Middle frontal gyrus (tissue), 1 donor: ENCODE measurements at regions not wholly inside any gene's neighbourhood (a gene's known extent, or its start where the extent isn't known, plus 50 kb on each side); places are given as distances from the start of the nearest gene placed in this dataset.
A peak's percentile ranks its signal among the peaks of the same experiment; 100 is the strongest.

Experiments used
- DNase-seq: peaks from one replicate; pipeline ENCODE4 v3.0.0-alpha.2; 2015; ENCODE audit warnings: low spot score; ENCODE audit errors: extremely low spot score

DNA sequence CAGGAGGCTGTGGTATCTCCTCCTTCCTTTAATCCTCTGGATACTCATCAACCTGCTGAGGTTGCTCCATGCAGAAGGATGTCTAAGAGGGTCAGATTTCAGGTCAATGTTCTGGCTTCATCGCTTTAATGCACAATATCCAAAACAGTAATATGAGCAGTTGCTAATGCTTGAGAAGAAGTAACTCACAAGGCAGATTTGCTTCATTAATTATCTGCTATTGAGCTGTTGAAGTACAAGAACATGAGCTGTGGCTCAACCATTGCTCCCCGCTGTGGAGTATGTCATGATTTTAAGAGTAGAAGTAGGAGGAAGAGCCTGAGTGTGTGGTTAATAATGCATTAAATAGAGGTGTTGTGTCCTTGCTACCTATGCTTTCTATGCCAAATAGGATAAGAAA is 1412.9 kb upstream of the ALCAM start:
- DNase-seq: no peak

DNA sequence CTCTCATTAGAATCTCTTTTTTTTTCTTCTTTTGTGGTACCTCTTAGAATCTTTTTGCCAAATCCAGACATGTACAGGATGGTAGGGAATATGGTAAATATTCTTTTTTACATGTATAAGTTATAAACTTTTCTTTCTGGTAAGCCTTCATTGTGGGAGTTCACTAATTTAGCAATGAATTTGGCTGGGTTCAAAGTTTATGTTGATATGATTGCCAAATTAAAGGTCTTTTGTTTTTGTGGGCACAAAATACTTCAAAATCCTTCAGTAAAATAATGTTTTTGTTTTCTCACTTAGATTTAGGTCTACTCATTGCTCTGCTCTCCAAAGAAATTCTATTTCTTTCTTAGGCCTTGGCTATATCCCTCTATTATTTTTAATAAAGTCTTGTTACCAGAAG is 1405.9 kb upstream of the ALCAM start:
- DNase-seq: no peak

DNA sequence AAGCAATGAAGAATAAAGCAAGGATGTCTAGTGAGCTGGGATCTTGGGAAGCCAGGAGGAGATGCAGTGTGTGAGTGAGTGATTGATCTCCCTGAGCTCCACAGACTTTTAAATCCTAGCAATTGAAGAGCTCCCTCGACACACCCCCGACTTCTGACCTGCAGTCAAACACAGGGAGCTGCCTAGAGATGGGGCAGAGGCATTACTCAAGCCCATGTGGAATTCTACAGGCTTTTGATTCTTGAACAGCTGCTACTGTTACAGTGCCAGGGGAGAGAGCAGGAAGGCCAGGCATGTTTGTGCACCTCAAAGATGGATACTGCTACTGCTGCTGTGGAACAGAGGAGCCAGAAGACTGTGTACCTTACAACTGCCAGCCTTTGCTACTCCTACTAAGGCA is 1403.1 kb upstream of the ALCAM start:
- no peak for DNase-seq

DNA sequence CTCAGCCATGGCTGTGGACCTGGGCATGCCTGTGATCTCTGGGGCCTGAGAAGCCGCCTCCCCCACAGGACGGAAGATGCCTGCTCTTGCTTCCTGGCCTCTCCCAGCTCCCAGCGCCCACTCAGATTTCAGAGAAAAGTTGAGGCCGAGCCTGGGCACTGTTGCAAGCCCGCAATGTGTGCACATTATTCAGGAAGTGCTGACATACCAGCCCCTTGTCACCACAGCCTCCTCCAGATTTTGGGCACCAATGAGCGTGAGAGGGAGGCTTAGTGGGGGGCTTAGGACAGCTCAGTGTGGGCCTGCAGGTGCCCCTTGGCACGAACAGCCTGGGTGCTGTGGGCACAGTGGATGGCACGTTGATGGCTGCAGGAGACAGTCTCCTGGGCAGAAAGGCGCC is 1400.9 kb upstream of the ALCAM start:
- no peak for DNase-seq

DNA sequence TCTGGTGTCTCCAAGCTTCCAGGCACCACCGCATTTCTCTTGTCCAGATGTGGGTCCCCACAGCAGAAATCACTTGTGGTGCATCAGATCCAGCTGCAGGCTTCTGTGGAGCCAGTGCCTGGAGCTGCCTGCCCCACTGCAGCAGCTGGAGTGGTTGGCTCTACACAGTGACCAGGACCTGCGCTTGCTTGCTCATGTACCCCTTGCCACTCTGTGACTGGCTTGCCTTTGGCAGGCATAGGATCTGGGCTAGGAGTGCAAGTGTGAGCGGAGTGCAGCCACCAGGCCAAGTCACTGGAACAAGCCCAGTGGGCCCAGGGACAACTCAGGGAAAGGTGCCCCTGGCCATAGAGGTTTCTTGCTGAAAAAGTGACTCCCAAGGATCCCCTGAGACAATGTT is 1400.0 kb upstream of the ALCAM start:
- DNase-seq: no peak

DNA sequence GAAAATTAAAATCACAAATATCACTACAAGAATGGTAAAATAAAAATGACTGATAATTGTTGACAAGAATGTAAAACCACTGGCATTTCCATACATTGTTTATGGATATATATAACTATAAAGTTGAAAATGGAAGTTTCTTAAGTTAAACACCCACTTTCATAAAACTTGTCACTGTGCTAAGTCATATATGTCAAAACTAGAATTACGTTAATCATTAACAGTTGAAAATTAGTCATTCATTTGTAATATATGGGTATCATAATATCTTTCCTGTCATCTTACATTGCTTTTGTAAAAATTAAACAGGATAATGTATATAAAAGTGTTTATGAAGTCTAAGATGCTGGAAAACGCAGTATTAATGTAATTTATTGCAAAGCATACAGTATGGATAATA is 1398.6 kb upstream of the ALCAM start:
- DNase-seq: no peak

DNA sequence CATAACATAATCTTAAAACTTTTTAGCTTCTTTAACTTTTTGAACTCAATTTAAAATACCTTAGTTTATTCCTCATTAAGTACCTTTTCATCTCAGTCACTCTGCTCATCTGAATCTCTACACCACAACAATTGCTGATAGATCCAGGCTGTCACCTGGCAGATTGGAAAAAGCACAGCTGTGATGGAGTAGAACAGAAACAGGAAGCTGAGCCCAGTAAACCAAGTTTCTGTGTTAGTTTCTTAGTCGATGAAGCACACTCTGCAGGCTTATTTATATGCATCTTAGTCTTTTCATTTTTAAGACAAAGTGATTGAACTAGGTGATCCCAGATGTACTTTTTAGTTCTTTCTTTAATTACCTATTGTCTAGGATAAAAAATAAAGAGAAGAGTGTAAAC is 1398.0 kb upstream of the ALCAM start:
- DNase-seq: no peak

DNA sequence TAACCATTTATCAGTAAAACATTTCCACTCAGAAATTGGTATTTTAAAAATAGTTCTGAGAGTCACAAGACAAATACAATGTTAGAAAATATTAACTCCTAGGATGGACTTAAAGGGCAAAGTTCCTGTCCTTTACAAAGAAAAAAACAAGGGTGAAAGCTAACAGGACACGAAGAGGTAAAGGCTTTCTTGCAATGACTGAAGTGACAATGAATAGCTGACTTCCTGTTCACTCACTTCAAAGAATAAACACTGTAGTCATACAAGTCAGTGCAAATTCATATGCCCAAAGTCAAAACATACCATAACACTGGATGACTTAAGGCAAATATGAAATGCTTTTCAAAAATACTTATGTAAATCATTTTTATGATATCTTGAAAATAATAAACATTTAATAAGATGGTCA is 1389.8 kb upstream of the ALCAM start:
- no peak for DNase-seq

DNA sequence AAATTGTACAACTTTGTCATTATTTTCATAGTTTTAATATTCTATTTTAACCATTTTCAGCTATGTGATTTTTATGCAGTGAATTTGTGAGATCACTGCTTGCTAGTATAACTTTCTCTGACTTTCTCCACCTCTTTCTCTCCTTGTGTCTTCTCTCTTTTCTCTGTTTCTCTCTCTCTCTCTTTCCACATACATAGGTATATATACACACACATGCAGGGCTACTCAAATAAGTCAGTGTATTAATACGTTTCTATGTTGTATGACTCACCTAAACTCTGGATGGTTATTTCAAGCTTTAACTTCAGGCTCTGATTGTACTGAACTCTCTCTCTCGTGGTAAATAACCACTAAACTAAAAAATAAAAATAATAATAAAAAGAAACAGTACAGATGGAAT is 1389.3 kb upstream of the ALCAM start:
- no peak for DNase-seq

DNA sequence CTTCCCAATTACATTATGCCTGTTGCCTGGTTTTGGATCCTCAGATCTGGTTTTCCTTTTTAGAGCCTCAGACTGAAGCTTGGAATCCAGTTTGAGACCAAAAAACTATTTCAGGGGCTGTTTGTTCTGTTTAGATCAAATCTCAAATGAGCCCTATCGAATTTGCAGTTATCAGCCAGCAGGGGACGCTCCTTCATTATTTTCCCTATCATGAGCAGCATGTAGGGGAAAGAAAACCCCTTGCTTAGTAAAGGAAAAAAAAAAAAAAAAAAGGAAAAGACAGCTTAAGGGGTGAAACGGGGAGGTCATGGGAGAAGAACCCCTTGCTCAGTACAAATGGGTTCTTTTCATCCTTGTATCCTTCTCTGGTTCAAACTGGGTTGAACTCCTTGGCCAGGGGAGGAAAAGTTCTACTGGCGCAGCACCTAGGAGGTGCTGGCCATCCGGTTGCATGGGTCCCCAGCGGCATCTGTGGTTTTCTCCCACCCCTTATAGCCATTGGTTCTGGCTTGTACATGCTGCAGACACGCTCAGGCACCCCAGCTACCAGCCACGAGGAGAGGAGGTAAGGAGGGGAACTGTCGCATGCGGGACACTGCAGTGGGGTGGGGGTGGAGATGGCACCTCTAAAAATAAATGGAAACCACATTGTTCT is 1375.1 kb upstream of the ALCAM start:
- no peak for DNase-seq

DNA sequence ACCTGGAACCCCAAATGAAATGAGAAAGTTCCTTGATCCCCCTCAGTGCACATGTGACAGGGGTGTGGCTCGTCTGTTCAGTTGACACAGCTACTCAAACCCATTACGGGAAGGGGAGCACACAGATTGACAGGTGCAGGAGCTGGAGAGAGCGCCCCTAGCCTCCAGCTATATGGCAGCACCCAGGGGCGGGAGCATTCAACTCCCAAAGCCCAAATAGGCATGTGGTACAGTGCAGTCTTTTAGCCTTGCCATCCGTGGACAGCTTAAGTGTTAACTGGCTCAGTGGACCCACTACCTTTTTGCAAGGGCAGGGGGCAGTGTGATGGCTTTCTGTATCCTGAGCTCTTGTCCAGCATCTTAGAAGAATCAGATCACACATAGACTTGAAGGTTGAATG is 1374.2 kb upstream of the ALCAM start:
- no peak for DNase-seq

DNA sequence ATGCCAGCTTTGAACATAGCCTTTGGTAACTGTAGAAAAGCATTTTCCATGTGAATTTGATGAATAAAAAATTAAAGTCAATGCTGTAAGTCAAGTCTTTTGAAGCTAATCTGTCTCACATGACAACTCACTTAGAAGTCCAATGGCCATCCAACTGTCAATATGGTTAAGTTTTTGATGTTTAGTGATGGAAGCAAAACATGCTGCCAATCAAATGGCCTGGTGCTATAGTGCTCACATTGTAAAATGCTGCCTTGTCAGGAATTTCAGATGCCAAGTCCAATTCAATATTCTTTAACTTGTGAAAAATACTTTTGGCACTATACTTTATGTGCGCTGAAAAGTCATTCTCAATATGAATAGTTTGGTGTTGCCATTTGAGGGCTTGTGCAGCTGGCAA is 1361.8 kb upstream of the ALCAM start:
- DNase-seq: no peak

DNA sequence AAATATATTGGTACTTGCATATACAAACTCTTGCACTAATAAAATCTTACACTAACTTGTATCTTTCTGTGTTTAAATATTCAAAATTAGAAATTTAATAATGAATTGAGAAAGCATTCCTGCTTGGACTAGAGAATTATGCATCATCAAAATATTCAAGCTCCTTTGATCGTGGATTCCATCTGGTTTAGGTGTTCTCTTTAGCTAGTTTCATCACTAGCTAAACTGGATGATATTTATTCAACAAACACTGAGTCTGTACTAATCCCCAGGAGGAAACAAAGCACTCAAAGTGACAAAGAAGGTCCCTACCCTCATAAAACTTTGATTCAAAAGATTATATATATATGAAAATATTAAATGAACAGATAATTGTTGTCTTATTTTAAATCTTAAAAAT is 1360.9 kb upstream of the ALCAM start:
- DNase-seq: no peak

DNA sequence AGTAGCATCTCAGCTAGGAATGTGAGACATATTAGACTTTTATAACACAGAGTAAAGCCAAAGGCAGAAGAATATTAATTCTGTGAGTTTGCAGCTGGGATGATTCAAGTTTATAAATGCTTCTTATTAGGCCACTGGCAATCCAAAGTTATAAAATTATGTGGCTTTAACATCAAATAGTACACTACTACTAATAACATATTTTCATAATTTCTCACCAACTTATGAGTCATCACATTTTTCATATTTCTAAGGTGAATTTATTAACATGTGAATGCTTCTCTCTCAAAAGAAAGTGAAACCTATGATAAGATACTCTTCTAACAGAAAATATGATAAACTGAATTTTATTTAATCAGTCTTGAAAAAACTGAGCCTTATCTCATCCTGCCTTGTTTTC is 1348.2 kb upstream of the ALCAM start:
- no peak for DNase-seq

DNA sequence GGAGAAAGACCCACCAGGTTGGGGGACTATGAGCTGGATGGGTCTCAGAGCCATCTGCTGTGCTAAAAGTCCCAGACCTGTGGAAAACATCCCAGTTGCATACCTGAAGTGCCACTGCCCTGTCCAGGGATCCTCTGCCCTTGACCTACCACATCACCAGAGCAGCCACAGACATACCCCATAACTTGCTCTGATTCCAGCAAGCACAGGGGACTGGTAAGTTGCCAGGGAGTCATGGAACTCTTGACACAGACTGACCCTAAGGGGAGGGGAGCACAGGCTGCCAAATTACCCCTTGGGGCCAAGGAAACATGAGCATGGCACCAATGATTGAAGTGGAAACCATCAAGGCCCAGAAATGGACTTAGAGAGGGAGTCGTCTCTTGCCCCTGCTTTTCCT is 1335.1 kb upstream of the ALCAM start:
- DNase-seq: no peak

DNA sequence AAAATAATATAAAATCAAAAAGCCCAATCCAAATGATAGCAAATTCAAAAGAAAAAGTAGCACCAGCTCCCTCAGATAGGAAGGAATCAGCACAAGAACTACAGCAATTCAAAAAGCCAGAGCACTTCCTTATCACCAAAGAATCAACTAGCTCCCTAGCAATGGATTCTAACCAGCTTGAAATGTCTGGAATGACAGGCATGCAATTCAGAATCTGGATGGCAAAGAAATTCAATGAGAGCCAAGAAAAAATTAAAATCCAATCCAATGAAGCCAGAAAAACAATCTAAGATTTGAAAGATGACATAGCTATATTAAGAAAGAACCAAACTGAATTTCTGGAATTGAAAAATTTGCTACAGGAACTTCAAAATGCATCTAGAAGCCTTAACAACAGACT is 1334.4 kb upstream of the ALCAM start:
- DNase-seq: no peak

DNA sequence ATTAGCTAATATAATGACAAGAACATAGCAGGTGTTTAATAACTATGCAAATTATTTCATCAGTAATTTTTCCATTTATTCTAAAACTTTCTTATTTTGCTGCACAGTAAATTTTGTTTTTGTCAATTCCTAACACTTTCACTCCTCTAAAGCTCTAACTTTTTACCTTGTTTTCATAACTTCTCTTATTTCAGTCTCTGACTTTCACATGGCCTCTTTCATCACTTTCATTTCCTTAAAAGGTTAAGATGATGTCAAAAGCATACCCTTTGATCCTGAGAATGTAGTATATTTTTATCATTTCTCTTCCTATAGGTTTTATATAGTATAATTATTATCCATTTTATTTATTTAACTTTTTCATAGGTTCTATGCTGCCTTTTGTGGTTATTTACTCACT is 1325.8 kb upstream of the ALCAM start:
- DNase-seq: no peak

DNA sequence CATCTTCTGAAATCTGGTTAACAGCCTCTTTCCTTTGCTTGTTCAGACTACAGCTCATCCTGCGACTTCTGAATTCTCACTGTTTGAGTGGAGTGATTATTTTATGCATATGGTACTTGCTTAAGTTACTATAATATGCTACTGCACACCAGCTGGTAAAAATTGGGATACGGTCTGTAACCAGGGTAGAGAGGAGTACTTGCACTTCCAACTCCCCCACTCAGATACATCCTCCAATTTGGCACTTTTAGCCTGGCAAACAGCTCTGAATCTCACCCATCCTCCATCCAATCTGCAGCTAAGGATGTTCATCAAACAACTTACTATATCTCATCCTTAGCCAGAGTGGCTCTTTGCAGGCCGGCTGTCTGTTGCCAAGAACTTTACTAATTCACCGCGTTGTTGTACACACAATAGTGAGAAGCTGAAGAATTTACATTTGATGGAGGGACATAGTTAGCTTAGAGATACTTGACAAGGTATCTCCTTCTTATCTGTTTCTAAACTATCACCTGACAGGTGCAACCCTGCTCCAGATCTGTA is 1323.6 kb upstream of the ALCAM start:
- DNase-seq: peak; percentile 14

DNA sequence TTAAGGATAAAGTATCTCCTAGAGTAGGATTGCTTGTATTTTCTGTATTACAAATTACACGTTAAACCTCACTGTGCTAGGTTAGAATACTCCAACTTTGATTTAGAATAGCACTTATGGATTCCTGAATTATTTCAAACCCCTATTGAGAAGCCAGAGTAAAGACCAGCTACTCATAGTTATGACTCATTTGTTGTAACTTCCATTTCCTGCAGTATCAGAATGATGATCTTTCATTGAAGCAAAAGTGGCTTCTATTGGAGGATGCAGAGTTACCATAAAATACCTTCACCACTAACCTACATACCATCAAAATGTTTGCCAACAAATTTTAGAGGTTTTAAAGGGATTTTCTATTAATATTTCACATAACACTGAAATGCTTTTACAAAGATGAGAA is 1322.7 kb upstream of the ALCAM start:
- DNase-seq: no peak

DNA sequence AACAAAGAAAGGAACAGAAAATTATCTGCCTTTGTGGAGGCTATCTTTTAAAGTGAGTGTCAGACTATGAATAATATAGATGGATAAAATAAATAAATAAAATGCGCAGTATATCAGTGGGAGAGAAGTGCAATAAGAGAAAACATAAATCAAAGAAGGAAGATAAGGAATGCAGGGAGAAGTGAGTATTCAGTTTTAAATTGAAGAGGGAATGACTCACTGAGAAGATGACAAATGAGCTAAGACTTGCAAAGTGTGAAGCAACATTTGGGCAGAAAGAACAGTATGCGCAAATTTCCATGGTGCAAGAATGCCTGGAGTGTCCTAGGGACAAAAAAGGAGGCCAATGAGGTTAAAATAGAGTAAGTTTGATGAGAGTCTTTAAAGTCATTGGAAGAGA is 1300.1 kb upstream of the ALCAM start:
- no peak for DNase-seq

DNA sequence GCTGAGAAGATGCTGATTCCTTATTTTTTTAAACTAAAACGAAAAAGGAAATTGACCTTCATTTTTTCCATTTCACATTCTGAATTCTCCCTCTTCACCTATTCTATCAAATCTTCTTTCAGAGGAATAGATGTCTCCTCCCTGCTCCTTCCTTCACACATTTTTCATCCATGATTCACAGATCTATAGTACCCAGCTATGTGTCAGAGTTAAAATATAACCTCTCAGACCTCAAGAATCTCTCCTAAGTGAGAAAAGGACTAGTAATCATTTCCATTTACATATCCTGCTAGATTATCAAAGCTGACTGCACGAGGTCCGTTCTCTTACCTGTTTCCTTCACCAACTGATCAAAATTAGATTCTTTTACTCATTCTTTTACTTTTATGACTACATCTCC is 1297.6 kb upstream of the ALCAM start:
- DNase-seq: no peak

DNA sequence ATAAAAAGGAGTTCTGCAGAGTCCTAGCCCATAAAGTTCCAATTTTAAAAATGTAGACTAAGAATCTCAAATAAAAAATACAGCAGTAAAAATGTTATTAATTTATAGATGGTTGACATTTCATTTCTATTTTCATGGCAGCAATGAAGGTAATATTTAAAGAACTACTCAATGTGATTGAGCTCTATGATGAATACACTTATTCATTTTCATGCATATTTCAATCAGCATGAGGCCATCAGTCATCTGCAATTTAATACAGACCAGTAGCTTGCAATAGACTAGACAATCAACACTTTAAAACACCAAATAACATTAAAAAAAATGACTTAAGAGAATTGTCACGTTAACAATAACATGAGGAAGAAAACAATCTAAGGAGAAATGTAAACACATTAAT is 1295.8 kb upstream of the ALCAM start:
- no peak for DNase-seq

DNA sequence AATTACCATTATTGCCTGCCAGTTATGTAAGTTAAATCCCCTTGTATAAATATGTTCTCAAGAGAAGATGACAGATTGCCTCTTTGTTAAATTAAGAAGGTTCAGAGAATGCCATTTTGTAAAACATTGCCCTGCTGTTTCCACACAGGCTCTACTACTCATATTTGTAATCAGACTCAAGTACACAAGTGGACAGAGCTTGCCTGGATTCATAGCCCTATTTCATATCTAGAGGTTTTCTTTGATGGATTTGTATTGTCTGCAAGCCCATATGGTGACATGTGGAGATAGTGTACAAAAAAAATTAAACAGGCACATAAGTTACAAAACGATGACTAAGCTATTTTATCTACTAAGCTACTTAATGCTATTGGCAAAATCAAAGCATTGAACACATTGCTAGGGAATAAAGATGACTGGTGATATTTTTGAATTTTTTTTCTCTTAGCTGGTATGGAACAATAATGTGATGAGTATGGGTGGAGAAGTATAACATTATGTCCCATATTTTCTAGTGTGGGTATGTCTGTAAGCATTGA is 1286.6 kb upstream of the ALCAM start:
- DNase-seq: no peak

DNA sequence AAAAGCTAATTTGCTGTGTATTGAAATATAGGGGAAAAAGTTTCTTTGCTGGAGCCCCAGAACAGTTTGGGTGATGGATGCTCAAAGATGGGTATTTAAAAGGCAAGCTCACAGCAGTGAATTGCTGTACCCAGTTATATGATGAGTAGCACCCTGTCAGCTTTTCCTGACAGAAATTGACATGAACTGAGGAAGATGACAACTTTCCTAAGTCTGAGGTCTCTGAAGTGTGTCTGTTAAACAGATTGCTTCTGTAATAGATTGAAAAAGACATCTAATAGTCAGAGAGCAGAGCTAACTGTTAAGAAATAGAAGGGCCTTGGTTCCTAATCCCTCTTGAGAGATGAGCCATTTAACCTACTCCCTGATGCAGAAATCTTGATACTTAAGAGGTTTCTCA is 1278.0 kb upstream of the ALCAM start:
- DNase-seq: no peak
